GM12878 (cell line): ENCODE measurements at regions not wholly inside any gene's neighbourhood (a gene's known extent, or its start where the extent isn't known, plus 50 kb on each side); places are given as distances from the start of the nearest gene placed in this dataset.

Source experiments
- ATAC-seq: fragments of 200-7000 bp; cut with Tn5 transposase; 3 replicates; pipeline ENCODE4 v1.9.1; 2020; ENCODE audit warnings: mild to moderate bottlenecking, moderate library complexity
- BruUV-seq: library from RNA; stranded (reverse); fragments of 400-500 nt; replicated peaks from 2 replicates; lab custom pipeline; 2021; lab: Mats Ljungman, UMichigan
- CTCF ChIA-PET: fragments of 300-600 bp; sonication (Branson Sonifier 250); formaldehyde crosslinking; extraction: SDS; loops from one replicate; lab custom pipeline; 2021; ENCODE audit warnings: inconsistent platforms; lab: Yijun Ruan, JAX
- POLR2A ChIA-PET: fragments of 350-600 bp; formaldehyde crosslinking; extraction: SDS; loops from one replicate; lab custom pipeline; 2021; ENCODE audit warnings: inconsistent platforms; lab: Charles Lee
- RAD21 ChIA-PET: fragments of 300-600 bp; sonication (Branson Sonifier 250); formaldehyde crosslinking; loops from one replicate; lab custom pipeline; 2023; ENCODE audit warnings: antibody characterized with exemption; ENCODE audit not compliant: unreplicated experiment; lab: Charles Lee
- SMC1A ChIA-PET: fragments of 300-600 bp; sonication (Branson Sonifier 250); formaldehyde crosslinking; loops from one replicate; lab custom pipeline; 2023; ENCODE audit not compliant: unreplicated experiment, uncharacterized antibody; lab: Charles Lee
- DNase-seq: peaks from one replicate; pipeline ENCODE4 v3.0.0-alpha.2; 2011; ENCODE audit warnings: low read depth, low spot score
- FAIRE-seq: peaks from 3 replicates; lab custom pipeline; 2011; peaks lifted over from hg19 to GRCh38; lab: Jason Lieb, UNC
- H2AFZ ChIP-seq: 2 replicates; pipeline ENCODE4 v1.6.0; 2011; ENCODE audit warnings: low read depth, low read length, control low read depth; ENCODE audit not compliant: control insufficient read depth
- H3K27ac ChIP-seq: 2 replicates; pipeline ENCODE4 v1.5.1; 2011; ENCODE audit warnings: control low read depth; ENCODE audit not compliant: control insufficient read depth, insufficient read depth
- H3K27me3 ChIP-seq, 2 experiments: replicated peaks in 1 of 2; 2 replicates each; pipeline versions ENCODE4 v1.6.0 to v1.6.1; 2011; ENCODE audit warnings: low read length in 1 of 2; ENCODE audit not compliant: control insufficient read depth in 2 of 2, insufficient read depth in 2 of 2
- H3K36me3 ChIP-seq, 2 experiments: 2 replicates each; pipeline ENCODE4 v1.5.1; 2011; ENCODE audit warnings: low read length in 1 of 2; ENCODE audit not compliant: control insufficient read depth in 2 of 2, insufficient read depth in 2 of 2
- H3K4me1 ChIP-seq: 2 replicates; pipeline ENCODE4 v1.6.1; 2011; ENCODE audit warnings: mild to moderate bottlenecking, low read length, moderate library complexity, mixed read lengths; ENCODE audit not compliant: control insufficient read depth, insufficient read depth
- H3K4me2 ChIP-seq: 2 replicates; pipeline ENCODE4 v1.6.0; 2011; ENCODE audit warnings: control low read depth; ENCODE audit not compliant: control insufficient read depth, insufficient read depth
- H3K4me3 ChIP-seq: fragments of 200-600 bp; sonication (generic); 2 replicates; pipeline ENCODE4 v1.5.1; 2016
- H3K79me2 ChIP-seq: 2 replicates; pipeline ENCODE4 v1.6.0; 2011; ENCODE audit warnings: low read length; ENCODE audit not compliant: control insufficient read depth, insufficient read depth
- H3K9ac ChIP-seq: 2 replicates; pipeline ENCODE4 v1.8.0; 2011; ENCODE audit warnings: low read length, control low read depth, mixed read lengths; ENCODE audit not compliant: control insufficient read depth, insufficient read depth
- H3K9me3 ChIP-seq: replicated peaks from 3 replicates; pipeline ENCODE4 v1.5.1; 2011; ENCODE audit warnings: mild to moderate bottlenecking, low read length; ENCODE audit not compliant: control insufficient read depth, insufficient read depth
- H4K20me1 ChIP-seq: 2 replicates; pipeline ENCODE4 v1.6.0; 2011; ENCODE audit not compliant: control insufficient read depth, insufficient read depth
- CHD2 ChIP-seq: IDR thresholded peaks from 2 replicates; pipeline ENCODE4 v1.6.1; 2011; ENCODE audit warnings: low read depth, low read length, improper control_type of control experiment, borderline replicate concordance
- DPF2 ChIP-seq: fragments of 450-650 bp; IDR thresholded peaks from 2 replicates; pipeline ENCODE4 v1.6.1; 2017; ENCODE audit warnings: mild to moderate bottlenecking
- ESRRA ChIP-seq: IDR thresholded peaks from 2 replicates; pipeline ENCODE4 v1.6.1; 2012; ENCODE audit warnings: mild to moderate bottlenecking, low read length, improper control_type of control experiment
- GABPA ChIP-seq: IDR thresholded peaks from 2 replicates; pipeline ENCODE4 v1.6.1; 2014; ENCODE audit warnings: antibody characterized with exemption, low read depth, mild to moderate bottlenecking, inconsistent platforms
- KLF5 ChIP-seq: fragments of 450-650 bp; IDR thresholded peaks from 2 replicates; pipeline ENCODE4 v1.6.1; 2014; ENCODE audit warnings: mild to moderate bottlenecking; ENCODE audit not compliant: partially characterized antibody
- MTA2 ChIP-seq: fragments of 450-650 bp; IDR thresholded peaks from 2 replicates; pipeline ENCODE4 v1.6.1; 2016; ENCODE audit warnings: low read depth, mild to moderate bottlenecking, moderate library complexity
- NFIC ChIP-seq: IDR thresholded peaks from 2 replicates; pipeline ENCODE4 v1.6.1; 2012; ENCODE audit warnings: low read depth, mild to moderate bottlenecking, inconsistent platforms, low read length, moderate library complexity
- NFYB ChIP-seq: IDR thresholded peaks from 2 replicates; pipeline ENCODE4 v1.6.1; 2011; ENCODE audit warnings: low read depth, mild to moderate bottlenecking, low read length, improper control_type of control experiment, moderate library complexity; ENCODE audit not compliant: insufficient read depth
- PBX3 ChIP-seq: IDR thresholded peaks from 2 replicates; pipeline ENCODE4 v1.6.1; 2011; ENCODE audit warnings: mild to moderate bottlenecking, low read depth, low read length, moderate library complexity; ENCODE audit not compliant: insufficient replicate concordance
- RAD21 ChIP-seq: IDR thresholded peaks from 2 replicates; pipeline ENCODE4 v1.6.1; 2011; ENCODE audit warnings: mild to moderate bottlenecking, low read depth, low read length, moderate library complexity; ENCODE audit not compliant: insufficient read depth
- SIN3A ChIP-seq: IDR thresholded peaks from 2 replicates; pipeline ENCODE4 v1.6.1; 2012; ENCODE audit warnings: low read depth, low read length, improper control_type of control experiment
- SUZ12 ChIP-seq: fragments of 200-600 bp; sonication (generic); IDR thresholded peaks from one replicate; pipeline ENCODE4 v1.6.1; 2018; ENCODE audit warnings: antibody characterized with exemption, mild to moderate bottlenecking; ENCODE audit not compliant: unreplicated experiment
- TCF3 ChIP-seq: IDR thresholded peaks from 2 replicates; pipeline ENCODE4 v1.6.1; 2012; ENCODE audit warnings: low read depth, mild to moderate bottlenecking, low read length, borderline replicate concordance; ENCODE audit not compliant: insufficient read depth
- ZNF217 ChIP-seq: fragments of 450-650 bp; IDR thresholded peaks from 2 replicates; pipeline ENCODE4 v1.6.1; 2017; ENCODE audit warnings: antibody characterized with exemption, mild to moderate bottlenecking
- WGBS: methylation state at CpG from one replicate; pipeline ENCODE4 v1.1.6; 2016; ENCODE audit warnings: low lambda C conversion rate; ENCODE audit not compliant: insufficient replicate concordance, insufficient coverage; ENCODE audit errors: missing lambda C conversion rate; 5-methylcytosine and 5-hydroxymethylcytosine counted together
- in situ Hi-C: fragments of 300-500 bp; cut with MboI; formaldehyde crosslinking; loops from 9 replicates; pipeline ENCODE4 v1.14.3; 2018; ENCODE audit warnings: mixed read lengths
- intact Hi-C: fragments of 100-400 bp; cut with micrococcal nuclease; formaldehyde crosslinking; loops from one replicate; pipeline ENCODE4 v1.14.2; 2022; ENCODE audit not compliant: unreplicated experiment

- Histone ChIP-seq H4K20me1 (no peaks in the 10 kb centered on the region), H3K4me1 (no peaks in the 10 kb centered on the region), H3K27ac (no peak overlapping the region), H3K4me2 (no peak overlapping the region), H3K9me3 (peaks cover 4% of the 10 kb centered on the region), H3K36me3 (no peaks in the 10 kb centered on the region), H3K9ac (no peak overlapping the region), H3K4me3 (no peak overlapping the region), H2AFZ (no peak overlapping the region), H3K79me2 (no peaks in the 10 kb centered on the region), H3K27me3 (no peaks in the 10 kb centered on the region)
- SMC1A ChIA-PET = interaction anchor here (1.9 to 2.4 kb wide), 2 partner anchors 10 to 14 kb away, joined by 7 to 8 read pairs; no protein-coding TSS in a partner anchor
- POLR2A ChIA-PET = interaction anchor here (1.5 kb wide), 1 partner anchor 9 kb away, joined by 3 read pairs; no protein-coding TSS in a partner anchor
- RAD21 ChIA-PET = no interaction called here
- ATAC-seq = no peak
- no TSS peak for BruUV-seq
- FAIRE-seq = no peak
- CTCF ChIA-PET = no interaction called here
- 80% methylated on average over 5 of the region's 5 CpGs for whole genome bisulfite sequencing
- in situ Hi-C loops = no loop called here
- DNase-seq = no peak
- TF ChIP-seq TCF3 (no peak), ESRRA (no peak), RAD21 (no peak), ZNF217 (no peak), NFYB (no peak), CHD2 (no peak), PBX3 (no peak), MTA2 (no peak), SIN3A (no peak), DPF2 (no peak), NFIC (no peak), GABPA (no peak), KLF5 (no peak), SUZ12 (no peak)
- intact Hi-C loops = no loop called here
Measured at GRCh38 chr5:89253666-89254352, 370.8 kb upstream of the MEF2C start.
